Body of pancreas (tissue), 4 donors: ENCODE measurements at regions not wholly inside any gene's neighbourhood (a gene's known extent, or its start where the extent isn't known, plus 50 kb on each side); places are given as distances from the start of the nearest gene placed in this dataset.

Source experiments
- POLR2A ChIP-seq, 3 donors: fragments of 450-650 bp; IDR thresholded peaks; one replicate each; pipeline ENCODE4 v1.6.1; 2016; ENCODE audit warnings: antibody characterized with exemption in 3 of 3, mild to moderate bottlenecking in 2 of 3
- TF ChIP-seq, protein P1 (sequence below), 7 experiments: fragments of 450-650 bp in 4 of 7; fragments of 200-600 bp in 3 of 7; sonication (generic) in 3 of 7; IDR thresholded peaks; one replicate each; pipeline ENCODE4 v1.5.1; 2016 to 2019; ENCODE audit warnings: antibody characterized with exemption in 7 of 7

DNA sequence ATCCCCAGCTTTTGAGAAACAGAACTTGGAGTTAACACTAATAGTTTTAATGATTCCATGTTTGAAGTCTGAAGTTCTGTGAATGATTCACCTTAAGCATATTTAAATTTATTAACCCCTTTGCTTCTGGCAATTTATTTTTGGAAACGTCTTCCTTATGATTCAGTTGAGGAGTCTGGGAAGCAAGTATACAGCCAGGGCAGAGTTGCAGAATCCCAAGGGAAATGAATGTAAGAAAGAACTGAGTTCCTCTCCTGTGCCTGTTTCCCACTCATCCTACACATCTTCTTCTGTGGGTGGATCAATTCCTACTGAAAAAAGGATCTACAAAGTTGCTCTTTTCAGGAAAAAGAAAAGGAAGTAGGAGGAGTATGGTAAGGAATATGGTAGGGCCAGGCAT is 108.2 kb upstream of the CCDC91 start:
- TF ChIP-seq POLR2A (IDR thresholded peaks at IDR 0.05), result no peak
- TF ChIP-seq, protein P1, sequence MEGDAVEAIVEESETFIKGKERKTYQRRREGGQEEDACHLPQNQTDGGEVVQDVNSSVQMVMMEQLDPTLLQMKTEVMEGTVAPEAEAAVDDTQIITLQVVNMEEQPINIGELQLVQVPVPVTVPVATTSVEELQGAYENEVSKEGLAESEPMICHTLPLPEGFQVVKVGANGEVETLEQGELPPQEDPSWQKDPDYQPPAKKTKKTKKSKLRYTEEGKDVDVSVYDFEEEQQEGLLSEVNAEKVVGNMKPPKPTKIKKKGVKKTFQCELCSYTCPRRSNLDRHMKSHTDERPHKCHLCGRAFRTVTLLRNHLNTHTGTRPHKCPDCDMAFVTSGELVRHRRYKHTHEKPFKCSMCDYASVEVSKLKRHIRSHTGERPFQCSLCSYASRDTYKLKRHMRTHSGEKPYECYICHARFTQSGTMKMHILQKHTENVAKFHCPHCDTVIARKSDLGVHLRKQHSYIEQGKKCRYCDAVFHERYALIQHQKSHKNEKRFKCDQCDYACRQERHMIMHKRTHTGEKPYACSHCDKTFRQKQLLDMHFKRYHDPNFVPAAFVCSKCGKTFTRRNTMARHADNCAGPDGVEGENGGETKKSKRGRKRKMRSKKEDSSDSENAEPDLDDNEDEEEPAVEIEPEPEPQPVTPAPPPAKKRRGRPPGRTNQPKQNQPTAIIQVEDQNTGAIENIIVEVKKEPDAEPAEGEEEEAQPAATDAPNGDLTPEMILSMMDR (IDR thresholded peaks at IDR 0.05), result no peak
